Activated T-cell treated with anti-CD3 and anti-CD28 coated beads, Interleukin-2, amount 50 U/mL, for 1 hour (primary cell): ENCODE measurements at regions not wholly inside any gene's neighbourhood (a gene's known extent, or its start where the extent isn't known, plus 50 kb on each side); places are given as distances from the start of the nearest gene placed in this dataset.

Source experiments
- DNase-seq: peaks from one replicate; pipeline ENCODE4 v3.0.0-alpha.2; 2020

GRCh38 chr9:28779243-28779642, 1206.0 kb upstream of the C9orf72 start:
- no peak for DNase-seq

DNA sequence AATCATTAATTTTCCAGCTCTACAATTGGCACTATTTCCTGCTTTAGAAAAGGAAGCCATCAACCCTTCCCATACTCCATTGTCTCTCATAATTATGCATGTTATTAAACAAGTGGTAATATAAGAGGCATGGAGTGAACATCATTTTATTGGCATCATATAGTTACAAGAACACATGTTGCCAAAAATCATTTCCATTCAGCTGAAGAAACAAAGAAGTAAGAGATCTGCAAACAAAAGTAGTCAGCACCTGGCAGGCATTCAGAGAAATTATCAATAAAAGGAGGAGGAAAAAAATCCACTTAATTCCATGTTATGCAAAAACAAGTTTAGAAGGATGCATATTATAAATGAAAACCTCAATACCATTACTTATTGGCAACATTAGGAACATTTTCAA, 1208.2 kb upstream of the C9orf72 start:
- DNase-seq, result no peak

DNA sequence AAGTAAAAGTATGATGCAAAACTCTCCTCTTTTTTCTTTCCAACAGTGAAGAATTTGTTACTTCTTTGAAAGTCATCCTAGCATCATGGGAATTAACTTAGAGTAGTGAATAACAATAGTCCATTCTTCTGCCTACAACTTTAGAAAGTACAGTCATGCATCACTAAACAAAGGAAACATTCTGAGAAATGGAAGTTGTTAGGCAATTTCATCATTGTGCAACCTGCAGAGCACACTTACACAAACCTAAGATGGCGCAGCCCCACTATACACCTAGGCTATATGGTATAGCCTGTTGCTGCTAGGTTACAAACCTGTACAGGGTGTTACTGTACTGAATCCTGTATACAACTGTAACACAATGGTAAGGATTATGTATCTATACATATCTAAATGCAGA, 1209.3 kb upstream of the C9orf72 start:
- no peak for DNase-seq

GRCh38 chr9:28792716-28793115, 1219.4 kb upstream of the C9orf72 start:
- no peak for DNase-seq

DNA sequence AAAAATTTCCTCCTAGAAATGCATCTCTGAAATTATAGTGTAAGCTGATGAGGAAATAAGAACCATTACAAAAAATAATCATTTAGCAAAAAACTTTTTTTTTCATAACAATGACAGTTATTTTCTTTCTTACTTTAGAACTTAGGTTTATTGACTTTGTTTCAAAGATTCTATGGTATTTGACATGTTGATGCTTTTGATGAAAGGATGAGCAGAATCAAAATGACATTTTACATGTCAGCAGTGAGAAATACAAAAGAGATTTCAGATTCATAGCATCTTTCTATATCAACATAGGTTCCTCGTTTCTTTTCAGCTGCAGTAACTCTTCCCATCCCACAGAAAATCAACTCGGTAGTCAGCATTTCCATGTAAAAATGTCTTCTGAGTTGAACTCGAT, 1226.6 kb upstream of the C9orf72 start:
- no peak for DNase-seq

- no peak for DNase-seq
Measured at GRCh38 chr9:28801144-28801799, 1228.0 kb upstream of the C9orf72 start.

DNA sequence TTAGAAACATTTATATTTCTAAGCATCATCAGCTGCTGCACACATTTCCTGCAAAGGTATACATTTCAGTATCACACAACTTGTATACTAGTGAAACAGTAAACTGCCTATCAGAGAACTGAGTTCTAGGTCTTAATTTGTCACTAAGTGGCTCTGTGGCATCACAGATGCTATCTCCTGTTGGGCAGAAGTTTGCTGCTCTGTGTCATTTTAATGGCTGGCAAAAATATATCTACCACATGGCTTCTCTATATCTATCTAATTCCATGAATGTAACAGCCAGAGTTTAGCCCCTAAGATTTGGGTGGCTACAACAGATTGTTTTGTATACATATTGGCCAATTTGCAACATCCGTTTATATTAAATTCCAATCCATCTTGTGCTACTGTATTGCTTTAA, 1231.9 kb upstream of the C9orf72 start:
- DNase-seq, result no peak

DNA sequence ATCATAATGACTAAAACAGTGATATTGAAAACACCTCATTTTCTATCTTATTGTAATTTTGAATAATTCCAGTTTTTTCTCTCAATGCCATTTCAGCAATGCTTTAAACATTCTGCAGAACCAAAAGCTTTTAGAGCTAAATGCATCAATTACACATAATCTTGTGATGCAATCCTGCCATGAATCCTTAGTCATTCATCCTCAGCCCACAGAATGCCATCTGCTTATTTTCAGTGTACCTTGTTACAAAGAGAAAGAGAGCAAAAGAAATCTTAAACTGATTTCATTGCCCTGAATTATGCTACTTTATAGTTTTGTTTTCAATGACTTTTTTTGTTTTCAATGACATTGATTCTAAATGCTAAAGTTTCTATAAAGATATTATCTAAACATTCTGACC, 1234.8 kb upstream of the C9orf72 start:
- no peak for DNase-seq

DNA sequence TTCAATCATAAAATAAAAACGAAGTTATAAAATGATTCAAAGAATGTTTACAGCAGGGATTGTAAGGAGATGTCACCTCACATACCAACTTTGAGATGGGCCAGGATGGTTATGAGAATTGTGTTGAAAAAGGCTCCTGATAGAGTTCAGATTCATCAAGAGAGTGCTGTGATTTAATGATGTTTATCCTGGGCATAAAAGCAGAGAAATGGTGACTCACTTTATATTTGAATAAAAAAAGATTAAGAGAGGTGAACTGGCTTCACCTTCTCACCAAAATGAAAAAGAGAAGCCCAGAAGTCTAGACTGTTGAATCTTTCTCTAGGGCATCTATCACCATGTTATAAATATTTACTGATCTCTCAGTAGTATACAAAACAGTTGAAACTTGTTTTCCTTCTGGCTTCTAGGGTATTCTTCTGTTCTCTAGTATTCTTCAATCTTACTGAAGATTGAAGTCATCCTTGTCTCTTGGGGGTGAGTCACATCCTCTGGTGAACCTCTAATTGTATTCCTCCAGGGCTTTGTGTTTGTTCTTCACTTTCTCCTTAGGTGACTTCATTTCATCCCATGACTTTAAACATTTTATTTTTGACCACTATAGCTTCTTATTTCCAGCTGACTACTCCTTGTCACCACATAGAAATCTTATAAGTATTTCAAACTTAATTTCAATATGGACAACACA, 1237.3 kb upstream of the C9orf72 start:
- no peak for DNase-seq

- no peak for DNase-seq
Measured at GRCh38 chr9:28820741-28821140, 1247.5 kb upstream of the C9orf72 start.

DNA sequence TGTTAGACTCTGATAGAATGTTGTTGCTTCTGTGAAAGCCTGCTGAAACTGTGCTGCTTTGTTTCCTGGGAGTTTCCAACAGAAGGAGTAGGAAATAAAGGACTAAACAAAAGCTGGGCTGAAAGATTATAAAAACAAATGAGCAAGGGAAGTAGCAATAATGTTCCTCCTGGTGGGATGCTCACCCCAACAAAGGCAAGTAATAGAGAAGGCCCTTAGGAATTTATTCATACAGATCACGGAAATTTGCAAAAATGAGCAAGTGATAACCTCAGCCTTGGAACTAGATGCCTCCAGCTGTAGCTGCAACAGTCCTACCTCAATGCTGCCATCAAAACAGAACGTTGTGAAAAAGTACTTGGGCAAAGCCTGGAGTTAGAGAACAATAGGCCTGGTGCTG, 1248.0 kb upstream of the C9orf72 start:
- DNase-seq, result no peak

DNA sequence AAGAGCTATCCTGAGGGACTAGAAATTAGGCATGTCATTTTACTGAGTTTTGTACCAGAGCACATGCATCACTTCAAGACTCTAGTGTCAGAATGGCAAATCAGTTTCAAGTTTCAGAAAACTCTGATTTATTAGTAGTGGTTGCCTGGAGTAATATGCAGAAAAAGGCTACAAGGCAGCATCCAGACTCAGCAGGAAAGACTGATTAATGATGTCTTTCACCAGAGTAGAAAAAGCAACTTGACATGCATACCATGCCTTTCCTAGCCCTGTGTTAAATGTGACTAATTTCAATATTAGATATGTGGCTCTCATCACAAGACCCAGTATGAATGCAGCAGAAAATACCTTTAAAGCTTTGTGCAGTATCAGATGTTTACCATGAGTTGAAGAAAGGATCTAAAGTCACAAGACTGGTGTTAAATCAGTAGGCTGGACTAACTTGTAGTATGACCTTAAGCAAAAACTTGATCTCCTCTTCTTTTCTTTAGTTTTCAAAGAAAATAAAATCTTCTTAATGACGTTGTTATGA, 1251.2 kb upstream of the C9orf72 start:
- DNase-seq, result no peak

GRCh38 chr9:28832168-28832770, 1259.0 kb upstream of the C9orf72 start:
- no peak for DNase-seq

GRCh38 chr9:28834156-28834555, 1260.9 kb upstream of the C9orf72 start:
- no peak for DNase-seq

DNA sequence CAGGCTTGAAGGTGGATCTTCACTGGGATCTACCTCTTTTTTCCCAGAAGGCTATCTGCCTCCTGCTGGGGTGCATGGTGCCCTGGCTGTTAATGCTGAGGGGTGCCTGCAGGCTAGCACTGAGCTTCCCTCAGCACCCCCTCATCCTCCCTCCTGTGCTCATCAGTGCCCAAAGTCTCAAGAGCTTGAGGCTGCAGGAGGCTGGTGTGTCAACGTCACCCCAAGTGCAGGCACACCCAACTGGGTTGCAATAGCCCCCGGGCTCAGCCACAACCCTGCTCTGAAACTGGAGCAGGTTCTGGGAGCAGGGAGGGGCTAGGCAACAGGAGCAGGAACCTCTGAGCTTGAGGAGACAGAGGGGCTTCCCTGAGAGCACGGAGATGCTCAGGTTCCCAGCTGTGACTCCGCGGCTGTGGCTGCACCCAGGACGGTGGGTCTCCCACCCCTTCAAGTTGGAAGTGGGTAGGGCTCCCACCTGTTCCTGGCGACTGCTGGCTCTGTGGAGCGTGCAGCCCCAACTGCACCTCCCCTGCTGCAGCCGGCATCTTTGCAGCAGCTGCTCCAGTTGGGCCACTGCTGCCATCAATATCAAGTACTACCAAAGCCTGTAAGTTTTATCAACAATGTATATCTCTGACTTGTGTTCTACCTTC, 1266.6 kb upstream of the C9orf72 start:
- DNase-seq, result no peak

GRCh38 chr9:28841775-28842174, 1268.5 kb upstream of the C9orf72 start:
- DNase-seq, result no peak

DNA sequence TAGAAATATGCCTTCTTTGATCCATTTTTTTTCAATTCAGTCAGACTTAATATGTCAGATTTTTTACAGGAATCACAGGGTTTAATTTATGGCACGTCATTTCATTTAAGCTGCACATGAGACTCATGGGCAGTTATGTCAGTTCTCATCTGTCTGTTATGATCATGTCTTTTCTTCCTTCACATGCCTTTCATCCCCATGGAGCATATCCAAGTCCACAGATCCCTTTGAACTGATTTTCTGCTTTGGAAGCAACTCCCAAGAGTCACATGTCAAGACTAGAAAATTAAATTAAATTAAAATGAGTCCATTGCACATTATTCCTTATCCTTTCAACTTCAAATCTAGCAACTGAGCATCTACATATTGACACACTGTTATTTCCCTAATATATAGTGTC, 1274.0 kb upstream of the C9orf72 start:
- DNase-seq, result no peak

DNA sequence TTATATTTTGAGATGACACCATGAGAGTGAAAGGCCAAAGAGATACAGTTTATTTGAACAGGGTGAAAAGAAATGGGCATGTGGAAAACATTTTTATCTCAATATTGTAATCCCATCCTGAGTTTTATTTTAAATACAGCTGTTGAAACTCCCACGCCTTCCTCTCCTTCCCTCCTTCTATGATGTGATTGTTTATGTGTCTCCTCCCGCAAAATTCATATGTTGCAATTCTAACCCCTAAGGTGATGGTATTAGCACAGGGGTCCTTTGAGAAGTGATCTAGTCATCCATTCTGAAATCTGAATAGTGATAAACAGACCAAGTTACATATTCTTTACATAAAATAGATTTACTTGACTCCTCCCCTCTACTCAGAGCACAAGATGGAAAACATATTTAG, 1275.4 kb upstream of the C9orf72 start:
- no peak for DNase-seq

DNA sequence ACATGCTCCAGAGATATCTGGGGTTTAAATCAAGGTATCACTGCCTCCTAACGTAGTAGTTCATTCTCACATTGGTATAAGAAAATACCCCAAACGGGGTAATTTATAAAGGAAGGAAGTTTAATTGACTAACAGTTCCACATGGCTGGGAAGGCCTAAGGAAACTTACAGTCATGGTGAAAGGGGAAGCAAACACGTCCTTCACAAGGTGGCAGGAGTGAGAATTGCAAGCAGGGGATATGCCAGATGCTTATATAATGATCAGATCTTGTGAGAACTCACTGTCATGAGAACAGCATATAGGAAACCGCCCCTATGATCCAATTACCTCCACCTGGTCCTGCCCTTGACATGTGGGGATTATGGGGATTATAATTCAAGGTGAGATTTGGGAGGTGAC, 1280.2 kb upstream of the C9orf72 start:
- no peak for DNase-seq

DNA sequence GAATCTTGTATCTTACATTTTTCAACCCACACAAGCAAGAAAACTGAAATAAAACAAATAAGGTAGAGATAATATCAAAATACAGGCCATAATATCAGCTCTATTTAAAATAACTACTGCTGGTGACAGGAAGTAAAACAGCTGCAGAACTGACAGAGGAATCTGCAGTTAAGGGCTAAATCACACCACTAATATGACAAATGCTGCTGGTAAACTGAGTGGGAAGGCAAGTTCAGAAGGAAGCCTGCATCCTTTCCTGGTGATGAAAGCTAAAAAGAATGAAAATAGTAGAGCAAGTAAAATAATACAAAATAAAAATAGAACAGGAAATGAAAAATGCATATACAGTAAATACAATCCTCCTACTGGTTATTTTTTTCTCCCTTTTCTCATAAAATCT, 1293.7 kb upstream of the C9orf72 start:
- DNase-seq, result no peak

DNA sequence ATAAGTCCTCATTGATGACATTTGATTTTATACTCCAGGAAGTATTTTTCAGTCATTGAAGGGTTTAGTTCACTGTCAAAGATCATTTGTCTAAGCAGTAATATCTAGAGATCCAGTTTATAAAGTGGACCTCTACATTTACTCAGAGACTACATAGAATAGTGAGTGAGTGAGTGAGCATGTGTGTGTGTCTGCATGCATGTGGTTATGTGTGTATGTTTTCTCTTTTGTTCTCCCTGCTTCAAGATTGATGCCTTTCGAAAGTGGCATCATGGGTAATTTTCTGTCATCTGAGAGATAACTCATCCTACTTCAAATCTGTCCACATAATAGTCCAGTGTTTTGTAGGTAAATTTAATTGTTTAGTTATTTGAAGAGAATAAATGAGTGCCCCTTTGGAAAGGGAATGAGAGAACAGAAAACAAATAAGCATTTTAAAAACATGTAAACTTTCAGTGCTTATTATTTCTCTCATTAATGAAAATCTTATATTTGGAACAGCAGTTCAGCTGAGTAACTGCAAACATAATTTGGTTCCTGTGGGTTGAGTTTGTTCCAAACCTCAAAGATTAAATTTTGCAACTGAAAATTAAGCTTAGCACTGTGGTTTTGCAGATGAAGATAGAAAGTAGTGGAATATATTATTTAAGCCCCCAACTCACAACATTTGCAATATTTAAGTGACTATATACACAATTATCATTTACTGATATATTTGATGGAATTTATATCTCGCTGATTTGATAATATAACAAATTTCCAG, 1295.1 kb upstream of the C9orf72 start:
- no peak for DNase-seq

GRCh38 chr9:28882529-28882928, 1309.2 kb upstream of the C9orf72 start:
- no peak for DNase-seq

GRCh38 chr9:28883234-28883633, 1310.0 kb upstream of the C9orf72 start:
- no peak for DNase-seq
